ENCODE measurements at regions not wholly inside any gene's neighbourhood (a gene's known extent, or its start where the extent isn't known, plus 50 kb on each side); places are given as distances from the start of the nearest gene placed in this dataset.

DNA sequence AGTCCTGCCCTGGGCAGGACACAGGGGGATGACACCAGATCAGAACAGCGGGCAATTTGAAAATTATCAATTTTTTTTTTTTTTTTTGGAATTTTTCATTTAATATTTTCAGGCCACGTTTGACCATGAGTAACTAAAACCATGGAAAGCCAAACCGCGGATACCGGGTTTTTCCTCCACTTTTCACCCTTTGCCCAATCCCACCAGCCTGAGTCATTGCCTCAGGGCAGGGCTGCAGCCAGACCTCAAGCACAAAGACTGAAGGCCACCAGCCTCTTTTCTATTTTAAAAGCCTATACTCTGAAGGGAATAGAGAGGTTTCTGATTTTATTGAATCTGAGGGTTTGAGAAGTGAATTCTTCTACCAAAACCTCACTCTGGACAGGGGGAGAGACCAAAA is 381.1 kb downstream of the IRS1 start:
- H2AFZ ChIP-seq (ENCODE audit: low read length), result no peak overlapping the region
- intact Hi-C loops (cut with micrococcal nuclease; ENCODE audit: unreplicated experiment) (no loop called here), in situ Hi-C loops (cut with HindIII; ENCODE audit: extremely low pct_ligation_motif_present, low pct_unique_long_range_greater_than_20kb) (no loop called here)
- no peak for FAIRE-seq
- H3K36me3 ChIP-seq (replicated peaks in 1 of 2; ENCODE audit: control insufficient read depth in 1 of 2, insufficient read depth in 2 of 2, low read length in 2 of 2), result no peaks in the 10 kb centered on the region
- no TSS peak for BruUV-seq (replicated peaks)
- no peak for DNase-seq (ENCODE audit: low spot score)
- 83% methylated on average over 5 of the region's 5 CpGs for WGBS (ENCODE audit: low lambda C conversion rate)
- no peak for ATAC-seq
- CTCF ChIA-PET (ENCODE audit: low intra/inter-chr PET ratio, low total read pairs), result interaction anchor here (1.2 kb wide), 1 partner anchor 52 kb away, joined by 3 read pairs; no protein-coding TSS in a partner anchor
- H3K4me1 ChIP-seq (ENCODE audit: insufficient read depth, low read length), result no peaks in the 10 kb centered on the region
- no peaks in the 10 kb centered on the region for H3K27me3 ChIP-seq (ENCODE audit: control insufficient read depth in 1 of 2, insufficient read depth in 2 of 2, low read length in 2 of 2)
- no peaks in the 10 kb centered on the region for H3K79me2 ChIP-seq (ENCODE audit: insufficient read depth, low read length)
- POLR2A ChIA-PET, result no interaction called here
- no peak overlapping the region for H3K27ac ChIP-seq (ENCODE audit: extremely low read length, insufficient read depth, low read length)
- no peak overlapping the region for H3K4me2 ChIP-seq (ENCODE audit: low read depth, low read length)
- H3K4me3 ChIP-seq (replicated peaks in 1 of 3; ENCODE audit: insufficient read depth in 1 of 3, low read depth in 2 of 3, low read length in 3 of 3), result no peak overlapping the region
- H3K9ac ChIP-seq (ENCODE audit: insufficient read depth, low read depth, low read length), result no peak overlapping the region
- no peaks in the 10 kb centered on the region for H4K20me1 ChIP-seq (ENCODE audit: insufficient read depth, low read length)
- H3K9me3 ChIP-seq (ENCODE audit: low read length), result no peaks in the 10 kb centered on the region
- TF ChIP-seq ATF5 (CRISPR knock-in tag; IDR thresholded peaks at IDR 0.05; ENCODE audit: low read depth) (no peak), SNAPC2 (CRISPR knock-in tag; IDR thresholded peaks at IDR 0.05) (no peak), ZNF224 (CRISPR knock-in tag; IDR thresholded peaks at IDR 0.05) (no peak), ZSCAN31 (CRISPR knock-in tag; IDR thresholded peaks at IDR 0.05; ENCODE audit: low read depth) (no peak), CERS6 (CRISPR knock-in tag; IDR thresholded peaks at IDR 0.05) (no peak), KDM3A (CRISPR knock-in tag; IDR thresholded peaks at IDR 0.05; ENCODE audit: low read depth) (no peak), ZNF552 (CRISPR knock-in tag; IDR thresholded peaks at IDR 0.05; ENCODE audit: borderline replicate concordance) (no peak), AFF4 (CRISPR knock-in tag; IDR thresholded peaks at IDR 0.05) (no peak), TAF15 (IDR thresholded peaks at IDR 0.05; ENCODE audit: low read depth, low read length, poor library complexity, severe bottlenecking) (no peak), ZNF557 (CRISPR knock-in tag; IDR thresholded peaks at IDR 0.05) (no peak), PITX1 (CRISPR knock-in tag; IDR thresholded peaks at IDR 0.05) (no peak)
- TF ChIP-seq, protein P1, sequence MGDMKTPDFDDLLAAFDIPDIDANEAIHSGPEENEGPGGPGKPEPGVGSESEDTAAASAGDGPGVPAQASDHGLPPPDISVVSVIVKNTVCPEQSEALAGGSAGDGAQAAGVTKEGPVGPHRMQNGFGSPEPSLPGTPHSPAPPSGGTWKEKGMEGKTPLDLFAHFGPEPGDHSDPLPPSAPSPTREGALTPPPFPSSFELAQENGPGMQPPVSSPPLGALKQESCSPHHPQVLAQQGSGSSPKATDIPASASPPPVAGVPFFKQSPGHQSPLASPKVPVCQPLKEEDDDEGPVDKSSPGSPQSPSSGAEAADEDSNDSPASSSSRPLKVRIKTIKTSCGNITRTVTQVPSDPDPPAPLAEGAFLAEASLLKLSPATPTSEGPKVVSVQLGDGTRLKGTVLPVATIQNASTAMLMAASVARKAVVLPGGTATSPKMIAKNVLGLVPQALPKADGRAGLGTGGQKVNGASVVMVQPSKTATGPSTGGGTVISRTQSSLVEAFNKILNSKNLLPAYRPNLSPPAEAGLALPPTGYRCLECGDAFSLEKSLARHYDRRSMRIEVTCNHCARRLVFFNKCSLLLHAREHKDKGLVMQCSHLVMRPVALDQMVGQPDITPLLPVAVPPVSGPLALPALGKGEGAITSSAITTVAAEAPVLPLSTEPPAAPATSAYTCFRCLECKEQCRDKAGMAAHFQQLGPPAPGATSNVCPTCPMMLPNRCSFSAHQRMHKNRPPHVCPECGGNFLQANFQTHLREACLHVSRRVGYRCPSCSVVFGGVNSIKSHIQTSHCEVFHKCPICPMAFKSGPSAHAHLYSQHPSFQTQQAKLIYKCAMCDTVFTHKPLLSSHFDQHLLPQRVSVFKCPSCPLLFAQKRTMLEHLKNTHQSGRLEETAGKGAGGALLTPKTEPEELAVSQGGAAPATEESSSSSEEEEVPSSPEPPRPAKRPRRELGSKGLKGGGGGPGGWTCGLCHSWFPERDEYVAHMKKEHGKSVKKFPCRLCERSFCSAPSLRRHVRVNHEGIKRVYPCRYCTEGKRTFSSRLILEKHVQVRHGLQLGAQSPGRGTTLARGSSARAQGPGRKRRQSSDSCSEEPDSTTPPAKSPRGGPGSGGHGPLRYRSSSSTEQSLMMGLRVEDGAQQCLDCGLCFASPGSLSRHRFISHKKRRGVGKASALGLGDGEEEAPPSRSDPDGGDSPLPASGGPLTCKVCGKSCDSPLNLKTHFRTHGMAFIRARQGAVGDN (CRISPR knock-in tag; IDR thresholded peaks at IDR 0.05), result no peak
- TF ChIP-seq, protein P2, sequence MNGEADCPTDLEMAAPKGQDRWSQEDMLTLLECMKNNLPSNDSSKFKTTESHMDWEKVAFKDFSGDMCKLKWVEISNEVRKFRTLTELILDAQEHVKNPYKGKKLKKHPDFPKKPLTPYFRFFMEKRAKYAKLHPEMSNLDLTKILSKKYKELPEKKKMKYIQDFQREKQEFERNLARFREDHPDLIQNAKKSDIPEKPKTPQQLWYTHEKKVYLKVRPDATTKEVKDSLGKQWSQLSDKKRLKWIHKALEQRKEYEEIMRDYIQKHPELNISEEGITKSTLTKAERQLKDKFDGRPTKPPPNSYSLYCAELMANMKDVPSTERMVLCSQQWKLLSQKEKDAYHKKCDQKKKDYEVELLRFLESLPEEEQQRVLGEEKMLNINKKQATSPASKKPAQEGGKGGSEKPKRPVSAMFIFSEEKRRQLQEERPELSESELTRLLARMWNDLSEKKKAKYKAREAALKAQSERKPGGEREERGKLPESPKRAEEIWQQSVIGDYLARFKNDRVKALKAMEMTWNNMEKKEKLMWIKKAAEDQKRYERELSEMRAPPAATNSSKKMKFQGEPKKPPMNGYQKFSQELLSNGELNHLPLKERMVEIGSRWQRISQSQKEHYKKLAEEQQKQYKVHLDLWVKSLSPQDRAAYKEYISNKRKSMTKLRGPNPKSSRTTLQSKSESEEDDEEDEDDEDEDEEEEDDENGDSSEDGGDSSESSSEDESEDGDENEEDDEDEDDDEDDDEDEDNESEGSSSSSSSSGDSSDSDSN (CRISPR knock-in tag; IDR thresholded peaks at IDR 0.05), result no peak
